Cardiac septum (tissue), 1 donor: ENCODE measurements at regions not wholly inside any gene's neighbourhood (a gene's known extent, or its start where the extent isn't known, plus 50 kb on each side); places are given as distances from the start of the nearest gene placed in this dataset.
"Not testable (repeated sequence)": the region's sequence is repeated elsewhere in the genome, so short reads cannot be mapped to it uniquely, and the experiment has no call there.

Experiments used
- DNase-seq: peaks from one replicate; pipeline ENCODE4 v3.0.0-alpha.2; 2020; ENCODE audit warnings: low spot score
- intact Hi-C: fragments of 100-400 bp; cut with DNase I; formaldehyde crosslinking; loops from one replicate; pipeline ENCODE4 v1.14.0; 2022
- donor health status: DM: no; HTN: no; CAD: no.

DNA sequence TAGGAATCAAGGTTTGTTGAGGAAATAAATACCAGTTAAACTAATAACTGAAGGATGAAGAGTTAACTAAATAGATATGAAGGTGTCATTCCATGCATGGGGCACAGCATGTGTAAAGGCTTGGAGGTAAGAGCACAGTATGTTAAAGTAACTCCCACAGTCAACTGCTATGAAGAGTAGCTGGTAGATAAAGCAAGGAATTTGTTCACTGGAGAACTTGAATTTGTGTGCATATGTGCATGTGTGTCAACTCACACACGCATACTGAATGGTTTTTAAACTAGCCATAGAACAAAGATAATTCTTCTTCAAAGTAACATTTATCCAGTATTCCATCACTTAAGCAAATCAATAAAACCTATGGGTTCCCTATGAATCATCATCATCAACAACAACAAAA lies 135.9 kb downstream of the FAM76B start:
- intact Hi-C loops, result no loop called here
- no peak for DNase-seq

DNA sequence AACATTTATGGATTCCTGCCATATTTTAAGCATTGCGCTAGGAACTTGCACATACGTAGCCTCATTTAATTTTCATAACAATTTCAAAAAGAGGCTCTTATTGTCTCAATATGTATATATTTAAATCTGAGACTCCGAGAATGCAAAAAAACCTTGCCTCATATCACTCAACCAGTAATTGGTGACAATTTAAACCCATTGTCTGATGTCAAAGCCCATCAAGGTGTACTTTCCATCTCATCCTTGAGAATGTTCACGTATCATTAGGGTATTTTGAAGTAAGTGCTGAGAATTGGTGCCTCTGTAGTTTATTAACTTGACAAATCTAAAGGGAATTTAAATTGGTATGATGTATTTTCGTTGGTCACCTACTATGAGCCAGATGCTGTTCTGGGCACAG lies 136.5 kb downstream of the FAM76B start:
- intact Hi-C loops, result no loop called here
- no peak for DNase-seq

DNA sequence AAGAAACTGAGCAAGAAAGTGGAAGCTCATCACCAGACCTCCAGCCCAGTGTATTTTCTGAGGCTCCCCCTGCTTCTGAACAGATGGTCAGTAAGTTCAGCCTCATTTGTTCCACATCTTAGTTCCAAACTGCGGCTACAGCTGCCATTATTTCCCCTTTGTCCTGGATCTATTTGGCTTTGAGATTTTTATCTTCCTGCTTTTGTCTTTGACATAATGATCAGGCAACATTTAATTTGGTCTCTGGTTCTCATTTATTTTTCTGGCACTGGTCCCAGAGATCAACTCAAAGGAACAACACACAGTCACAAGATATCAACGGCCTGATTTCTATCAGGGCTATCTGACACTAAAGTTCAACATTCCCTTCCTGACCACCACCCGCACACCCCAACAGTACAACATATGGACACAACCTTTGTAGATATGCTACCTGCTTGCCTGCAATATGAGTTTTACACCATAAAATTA lies 137.5 kb downstream of the FAM76B start:
- intact Hi-C loops, result no loop called here
- no peak for DNase-seq

DNA sequence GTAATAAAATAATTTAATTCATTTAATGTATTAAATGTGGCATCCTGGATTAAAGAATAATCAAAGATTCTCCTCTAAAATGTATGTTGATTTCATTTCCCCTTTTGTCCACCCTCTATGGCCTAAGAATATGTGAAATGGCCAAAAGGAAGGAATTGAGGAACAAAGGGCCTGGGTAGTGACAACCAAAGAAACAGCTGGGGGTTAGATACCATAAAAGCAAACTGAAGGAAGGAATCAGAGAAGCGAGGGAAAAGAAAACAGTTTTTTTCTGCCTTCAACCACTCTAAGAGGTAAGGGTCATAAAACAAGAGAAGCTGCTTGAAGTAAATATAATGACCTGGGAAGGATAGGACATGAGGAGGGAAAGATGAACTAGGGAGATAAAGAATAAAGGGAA lies 139.3 kb downstream of the FAM76B start:
- intact Hi-C loops, result no loop called here
- DNase-seq, result no peak

DNA sequence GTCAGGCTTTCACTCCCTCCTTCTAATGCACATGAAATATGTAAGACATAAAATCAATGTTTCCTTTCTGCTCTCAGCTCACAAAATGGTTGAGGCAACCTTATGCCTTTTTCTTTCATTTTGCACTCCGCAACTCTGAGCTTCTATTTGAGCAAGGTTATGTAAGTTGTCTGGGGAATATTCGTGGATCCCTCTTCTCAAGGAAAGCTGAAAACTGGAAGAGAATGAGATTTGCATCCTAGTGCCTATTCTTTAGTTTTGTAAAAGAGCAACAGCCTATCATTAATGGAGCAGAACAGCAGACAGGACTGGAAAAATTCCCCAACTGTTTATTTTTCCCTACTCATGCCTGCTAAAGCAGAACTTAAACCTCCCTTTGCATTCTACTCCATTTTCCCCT lies 141.7 kb downstream of the FAM76B start:
- intact Hi-C loops, result no loop called here

DNA sequence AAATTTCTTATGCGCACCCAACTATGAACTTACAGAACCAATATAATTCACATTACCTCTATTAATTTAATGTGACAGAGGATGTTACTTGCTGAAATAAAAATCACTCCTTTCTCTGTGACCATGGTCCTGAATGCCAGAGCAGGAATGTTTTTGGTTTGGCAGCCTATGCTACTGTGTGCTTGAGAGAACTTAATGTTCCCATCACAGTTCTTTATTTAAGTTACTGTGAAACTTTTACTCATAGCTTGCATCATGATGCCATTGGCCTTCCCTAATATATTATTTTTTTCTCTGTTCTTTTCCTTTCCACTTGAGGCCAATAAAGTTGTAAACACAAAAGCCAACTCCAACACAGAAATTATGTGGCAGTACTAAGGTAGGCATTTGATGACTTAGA lies 142.2 kb downstream of the FAM76B start:
- intact Hi-C loops, result no loop called here
- no peak for DNase-seq

More for the DNA sequence above, 141.7 kb downstream of the FAM76B start:
- no peak for DNase-seq

DNA sequence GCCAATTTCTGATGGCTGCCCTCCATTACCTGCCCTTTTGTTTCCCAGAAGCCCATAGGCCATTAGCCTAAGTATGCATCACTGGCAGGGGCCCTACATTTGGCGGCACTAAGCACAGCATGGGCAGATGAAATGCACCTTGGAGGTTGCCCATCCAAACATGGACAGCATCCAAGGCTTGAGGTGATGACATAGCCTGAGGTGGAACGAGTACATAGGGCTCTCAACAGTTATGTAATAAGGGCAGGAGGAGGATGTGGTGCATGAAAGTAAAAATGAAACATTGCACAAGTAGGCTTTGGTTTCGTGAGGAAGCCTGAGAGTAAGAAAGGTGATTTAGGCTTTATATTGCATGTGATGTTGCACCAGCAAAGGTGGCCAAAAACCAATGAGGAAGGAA lies 148.1 kb downstream of the FAM76B start:
- intact Hi-C loops, result no loop called here
- DNase-seq, result no peak

DNA sequence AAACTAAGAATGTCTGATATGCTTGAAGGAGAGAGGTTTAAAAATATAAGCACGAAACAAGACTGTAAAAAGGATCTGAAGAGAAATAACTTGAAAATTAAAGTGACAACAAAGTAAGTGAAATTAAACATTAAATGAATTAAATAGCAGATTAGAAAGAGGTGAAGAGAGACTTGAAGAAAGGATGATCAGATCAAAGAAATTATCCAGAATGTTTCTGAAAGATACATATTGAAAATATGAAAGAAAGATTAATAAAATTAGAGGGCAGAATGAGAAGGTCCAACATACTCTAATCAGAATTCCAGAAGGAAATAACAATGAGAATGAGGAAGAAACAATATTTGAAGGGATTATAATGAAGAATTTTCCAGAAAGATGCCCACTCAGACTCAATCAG lies 151.1 kb downstream of the FAM76B start:
- intact Hi-C loops, result no loop called here
- no peak for DNase-seq

DNA sequence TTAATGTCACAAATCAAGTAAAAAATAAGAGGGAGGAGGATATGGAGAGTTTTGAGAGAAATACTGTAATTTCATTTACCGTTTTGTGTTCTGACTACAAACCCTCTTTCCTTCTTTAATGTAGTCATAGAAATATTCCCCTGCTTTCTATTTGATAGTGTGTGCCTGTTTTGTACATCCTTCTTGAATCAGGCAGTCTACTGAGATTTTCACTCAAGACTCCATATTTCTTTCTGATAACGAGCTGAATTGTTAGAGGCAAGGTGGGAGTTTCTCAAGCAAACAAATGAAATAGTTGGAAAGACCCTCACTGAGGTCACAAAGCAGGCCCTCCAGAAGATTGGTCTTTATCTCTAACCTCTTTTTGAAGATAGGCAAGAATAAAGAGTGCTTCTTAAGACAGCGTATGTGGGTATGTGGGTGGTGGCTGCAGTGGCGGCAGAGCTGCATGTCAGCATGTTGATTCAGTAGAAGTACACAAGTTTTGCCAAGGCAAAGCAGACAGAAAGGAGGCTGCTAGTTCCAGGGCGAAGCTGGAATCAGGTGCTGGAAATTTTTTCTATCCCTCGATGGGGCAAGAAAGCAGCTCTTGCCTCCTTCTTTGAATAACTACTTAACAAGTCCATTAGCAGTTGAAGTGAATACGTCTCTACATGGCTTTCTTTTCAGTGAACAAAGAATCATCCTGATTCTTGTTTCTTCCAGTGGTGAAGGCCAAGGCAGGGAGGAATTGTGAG lies 164.2 kb downstream of the FAM76B start:
- no peak for DNase-seq
- intact Hi-C loops, result no loop called here

DNA sequence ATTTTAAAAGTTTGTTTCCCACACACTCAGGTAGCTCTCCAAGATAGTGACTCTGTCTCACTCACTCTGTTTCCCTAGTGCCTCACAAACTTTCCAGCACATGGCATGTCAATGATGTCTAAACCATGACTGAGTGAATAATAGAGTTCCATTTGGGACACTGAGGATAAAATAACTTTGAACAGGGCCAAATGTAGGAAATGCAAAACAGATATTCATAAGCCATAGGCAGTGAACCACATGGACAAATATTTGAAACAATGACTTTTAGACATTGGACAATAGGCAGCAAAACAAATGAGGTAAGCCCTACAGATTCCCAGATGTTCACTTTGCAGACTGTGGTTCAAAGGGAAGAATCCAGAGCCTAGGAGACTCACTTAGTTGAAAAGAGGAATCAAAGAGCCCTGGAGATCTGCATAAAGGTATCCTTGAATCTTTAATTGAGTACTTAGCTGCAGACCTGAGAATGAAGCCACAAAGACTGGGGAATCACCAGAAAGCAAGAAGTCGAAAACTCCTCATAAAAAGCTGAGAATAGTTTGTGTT lies 173.3 kb downstream of the FAM76B start:
- intact Hi-C loops, result no loop called here
- DNase-seq, result no peak

DNA sequence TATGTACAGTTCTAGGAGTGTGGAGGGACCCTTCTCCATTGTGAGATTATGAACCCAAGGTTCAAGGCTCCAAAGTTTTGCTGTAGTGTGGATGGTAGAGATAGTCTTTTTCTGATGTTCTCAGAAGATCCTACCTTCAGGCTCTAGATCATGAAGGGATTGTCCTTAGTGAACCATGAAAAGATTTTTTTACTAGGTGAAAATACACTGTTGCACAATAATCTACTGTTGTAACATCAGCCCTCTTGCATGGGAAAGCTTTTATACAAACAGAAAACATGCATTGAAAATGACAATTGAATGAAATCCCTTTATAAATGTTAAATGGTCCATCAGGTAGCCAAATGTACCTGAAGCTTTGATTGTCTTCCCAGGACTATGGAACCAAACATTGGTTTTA lies 177.8 kb downstream of the FAM76B start:
- DNase-seq, result no peak
- intact Hi-C loops, result no loop called here

DNA sequence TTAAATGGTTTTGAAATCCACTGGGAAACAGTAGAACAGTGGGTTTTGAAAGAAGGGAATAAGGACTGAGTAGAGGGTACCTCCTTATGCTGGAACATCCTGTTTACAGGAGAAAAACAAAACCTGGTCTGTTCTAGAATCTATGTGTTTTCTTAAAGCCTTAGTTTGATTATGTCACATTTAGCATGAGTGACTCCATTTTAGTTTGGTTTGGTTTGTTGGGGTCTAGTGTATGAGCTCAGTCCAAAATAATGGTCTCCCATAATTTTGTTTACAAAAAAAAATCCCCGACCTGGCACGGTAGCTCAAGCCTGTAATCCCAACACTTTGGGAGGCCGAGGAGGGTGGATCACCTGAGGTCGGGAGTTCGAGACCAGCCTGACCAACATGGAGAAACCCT lies 179.4 kb downstream of the FAM76B start:
- intact Hi-C loops, DNase-seq: not testable (repeated sequence)

DNA sequence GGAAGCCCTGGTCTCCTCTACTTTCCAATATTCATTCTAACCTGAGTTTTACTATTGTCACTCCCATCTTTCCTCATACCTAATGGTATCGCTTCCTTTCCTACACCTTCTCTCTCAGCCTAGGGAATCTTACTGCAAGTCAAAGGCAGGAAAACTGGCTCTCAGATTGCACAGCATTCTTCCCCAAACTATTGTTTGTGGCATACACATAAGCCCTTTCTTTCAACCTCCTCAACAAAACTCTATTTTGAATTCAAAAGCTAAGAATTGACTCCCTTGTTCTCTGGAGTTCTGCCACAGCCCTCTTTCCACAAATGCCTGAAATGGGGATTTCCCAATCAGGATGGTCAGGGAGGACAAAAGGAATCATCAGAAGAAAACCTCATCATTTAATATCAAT lies 181.5 kb downstream of the FAM76B start:
- intact Hi-C loops, result no loop called here
- no peak for DNase-seq

DNA sequence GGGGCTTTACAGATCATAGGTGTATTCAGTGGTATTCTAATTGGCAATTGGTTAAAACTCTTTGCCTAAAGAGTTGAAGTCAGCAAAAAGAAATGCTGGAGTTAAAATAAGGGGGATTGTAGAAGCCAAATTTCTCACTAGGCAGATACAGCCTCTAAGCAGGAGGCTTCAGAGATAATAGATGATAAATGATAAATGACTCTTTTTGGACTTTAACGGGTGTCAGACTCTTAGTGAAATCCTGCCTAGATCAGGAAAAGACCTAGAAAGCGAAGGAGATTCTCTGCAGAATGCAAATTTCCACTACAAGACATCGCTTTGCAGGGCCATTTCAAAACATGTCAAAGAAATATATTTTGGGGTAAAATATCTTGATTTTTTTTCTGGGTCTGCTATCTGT lies 182.8 kb downstream of the FAM76B start:
- no peak for DNase-seq
- intact Hi-C loops, result no loop called here

DNA sequence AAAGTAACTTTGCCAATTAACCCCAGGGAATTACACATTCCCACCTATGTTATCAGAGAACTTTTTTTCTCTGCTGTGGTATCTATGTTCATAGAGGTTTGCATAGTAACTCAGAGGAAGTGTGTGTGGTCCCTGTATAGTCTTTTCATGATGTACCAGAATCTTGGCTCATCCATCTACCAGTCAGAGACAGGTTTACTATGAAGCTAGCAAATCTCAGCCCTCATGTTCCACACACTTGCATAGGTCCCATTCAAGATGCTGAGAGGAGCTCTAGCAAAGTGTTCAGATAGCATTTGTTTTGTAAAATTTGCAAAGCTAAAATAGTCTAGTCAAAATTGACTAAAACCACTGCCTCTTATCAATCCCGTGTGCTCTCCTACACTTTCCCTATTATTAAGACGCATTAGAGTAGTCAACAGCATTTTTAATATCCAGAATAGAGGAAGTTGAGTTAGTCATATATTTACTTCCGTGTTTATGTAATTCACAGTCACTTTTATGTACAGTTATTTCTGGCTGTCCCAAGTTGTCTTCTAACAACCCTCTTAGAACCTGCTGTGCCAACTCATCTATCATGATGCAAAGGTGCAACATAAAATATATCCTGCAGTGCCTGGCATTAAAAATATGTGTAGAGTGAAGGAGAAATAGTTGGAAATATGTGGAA lies 184.2 kb downstream of the FAM76B start:
- intact Hi-C loops, result no loop called here

DNA sequence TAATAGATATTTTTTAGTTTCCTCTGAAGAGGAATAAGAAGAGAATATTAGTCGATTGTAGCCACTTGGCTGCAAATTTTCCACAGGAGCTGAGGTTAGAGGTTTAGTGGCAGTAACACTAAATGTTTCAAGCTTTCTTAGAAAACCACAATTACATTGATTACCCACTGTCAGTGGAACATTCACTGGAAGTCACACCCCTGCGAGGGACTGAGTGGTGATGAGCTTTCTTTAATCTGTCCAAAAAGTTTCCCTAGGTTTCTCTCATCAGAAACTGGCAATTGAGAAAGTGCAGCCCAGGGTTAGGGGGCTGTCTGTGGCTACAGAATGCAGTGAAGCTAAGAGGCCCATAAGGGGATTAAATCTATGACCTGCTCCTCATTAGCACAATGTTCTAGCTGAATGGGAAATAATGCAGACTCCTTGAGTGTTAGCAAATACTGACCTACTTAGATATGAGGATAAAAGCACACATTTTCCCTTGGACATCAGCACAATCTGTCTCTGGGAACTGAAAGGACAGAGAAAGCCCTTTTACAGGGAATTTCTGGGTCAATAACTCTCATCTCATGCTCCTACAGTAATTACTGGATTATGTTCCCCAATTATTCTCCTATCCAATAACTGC lies 189.5 kb downstream of the FAM76B start:
- intact Hi-C loops, result no loop called here
- no peak for DNase-seq

More for the DNA sequence above, 184.2 kb downstream of the FAM76B start:
- DNase-seq, result no peak

DNA sequence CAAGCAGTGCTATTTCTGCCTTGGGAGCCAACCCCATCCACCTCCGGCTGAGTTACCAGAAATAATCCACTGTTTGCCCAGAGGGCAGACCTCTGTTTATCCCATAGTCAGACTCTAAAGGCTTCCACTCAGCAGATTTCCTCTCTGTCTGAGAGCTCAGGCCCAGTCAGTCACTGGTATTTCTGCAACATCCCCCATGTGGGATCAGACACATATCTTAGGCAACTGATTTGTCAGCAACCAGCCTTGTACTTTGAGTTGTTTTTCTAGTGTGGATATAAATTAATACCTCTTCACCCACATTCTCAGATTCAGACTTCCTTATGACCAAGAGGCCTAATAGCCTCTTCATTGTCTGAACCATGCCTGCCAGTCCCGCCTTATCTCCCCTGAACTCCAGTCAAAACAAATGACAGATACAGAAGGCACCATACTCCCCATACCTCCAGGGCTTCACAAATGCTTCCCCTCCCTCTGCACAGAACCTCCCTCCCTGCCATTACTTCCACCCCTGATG lies 193.6 kb downstream of the FAM76B start:
- intact Hi-C loops, result no loop called here

DNA sequence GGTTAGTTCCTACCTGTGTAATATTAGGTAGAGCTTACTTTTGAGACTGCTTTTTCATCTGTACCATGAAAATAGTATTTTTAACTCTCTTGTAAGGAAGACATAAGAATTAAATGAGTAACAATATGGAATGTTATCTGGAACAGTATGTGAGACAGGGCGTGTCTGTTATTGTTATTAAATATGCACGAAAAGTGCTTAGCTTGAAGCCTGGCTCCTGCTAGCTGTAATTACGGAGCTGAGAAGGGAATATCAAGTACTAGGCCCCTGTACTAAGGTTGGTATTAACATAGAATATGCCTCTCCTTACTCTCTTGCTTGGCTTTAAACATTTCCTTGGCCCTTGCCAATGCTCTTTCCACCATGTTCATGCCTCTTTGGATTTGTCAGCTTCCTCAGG lies 194.0 kb downstream of the FAM76B start:
- intact Hi-C loops, result no loop called here
- no peak for DNase-seq

More for the DNA sequence above, 193.6 kb downstream of the FAM76B start:
- no peak for DNase-seq

DNA sequence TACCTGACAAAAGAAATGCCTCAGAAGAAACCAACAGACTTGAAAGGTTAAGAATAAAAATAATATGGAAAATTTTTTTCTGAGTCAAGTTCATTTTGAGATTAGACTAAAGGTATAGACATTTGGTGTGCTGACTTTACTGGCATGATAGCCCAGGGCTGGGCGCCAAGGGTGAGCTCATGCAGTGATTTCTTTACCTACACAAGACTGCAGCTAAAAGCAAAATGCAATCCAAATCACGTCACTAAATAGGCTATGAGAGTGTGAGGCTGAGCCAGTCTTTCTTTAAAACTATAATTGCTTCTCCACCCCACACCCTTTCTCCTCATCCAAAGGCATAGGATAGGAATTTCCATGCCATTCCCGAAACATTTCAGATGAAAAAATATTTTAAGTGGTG lies 196.5 kb downstream of the FAM76B start:
- intact Hi-C loops, result no loop called here
- no peak for DNase-seq

DNA sequence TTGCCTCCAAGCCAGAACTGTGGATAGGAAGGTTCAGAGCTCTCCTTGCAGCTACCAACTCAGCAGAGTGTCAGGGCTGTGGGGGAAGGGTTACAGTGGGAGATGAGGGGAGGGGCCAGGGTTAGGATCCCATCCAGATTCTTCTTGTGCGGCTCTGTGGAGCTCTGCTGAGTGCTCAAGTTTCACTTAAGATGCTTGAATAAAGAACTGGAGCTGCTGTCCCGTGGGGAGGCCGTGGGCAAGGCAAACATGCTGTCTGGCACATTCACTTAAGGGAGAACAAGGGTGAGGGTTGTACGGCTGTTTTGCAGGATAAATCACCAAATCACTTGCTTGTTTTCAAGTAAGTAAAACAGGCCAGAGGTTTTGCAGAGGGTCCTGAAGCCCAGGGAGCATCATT lies 197.1 kb downstream of the FAM76B start:
- DNase-seq, result no peak
- intact Hi-C loops, result no loop called here
